ENCODE measurements at regions not wholly inside any gene's neighbourhood (a gene's known extent, or its start where the extent isn't known, plus 50 kb on each side); places are given as distances from the start of the nearest gene placed in this dataset.

- TF ChIP-seq RAD21 (IDR thresholded peaks at IDR 0.05; ENCODE audit: low read depth) (no peak), CREB1 (IDR thresholded peaks at IDR 0.05; ENCODE audit: low read depth) (no peak), ZBTB7A (IDR thresholded peaks at IDR 0.05; ENCODE audit: low read depth) (no peak), TAF1 (IDR thresholded peaks at IDR 0.05; ENCODE audit: low read depth) (no peak), TCF12 (IDR thresholded peaks at IDR 0.05; ENCODE audit: low read depth) (no peak), YY1 (IDR thresholded peaks at IDR 0.05; ENCODE audit: low read depth) (no peak), CEBPB (IDR thresholded peaks at IDR 0.05) (no peak), NFIC (IDR thresholded peaks at IDR 0.05) (no peak), TEAD4 (IDR thresholded peaks at IDR 0.05) (no peak), MAX (IDR thresholded peaks at IDR 0.05) (no peak), EP300 (IDR thresholded peaks at IDR 0.05; ENCODE audit: borderline replicate concordance) (no peak), FOXM1 (IDR thresholded peaks at IDR 0.05; ENCODE audit: borderline replicate concordance, low read depth) (no peak)
Observed at GRCh38 chr5:73355108-73355507, 93.5 kb downstream of the FOXD1 start.

All from Ishikawa (cell line).